ENCODE measurements at regions not wholly inside any gene's neighbourhood (a gene's known extent, or its start where the extent isn't known, plus 50 kb on each side); places are given as distances from the start of the nearest gene placed in this dataset.

DNA sequence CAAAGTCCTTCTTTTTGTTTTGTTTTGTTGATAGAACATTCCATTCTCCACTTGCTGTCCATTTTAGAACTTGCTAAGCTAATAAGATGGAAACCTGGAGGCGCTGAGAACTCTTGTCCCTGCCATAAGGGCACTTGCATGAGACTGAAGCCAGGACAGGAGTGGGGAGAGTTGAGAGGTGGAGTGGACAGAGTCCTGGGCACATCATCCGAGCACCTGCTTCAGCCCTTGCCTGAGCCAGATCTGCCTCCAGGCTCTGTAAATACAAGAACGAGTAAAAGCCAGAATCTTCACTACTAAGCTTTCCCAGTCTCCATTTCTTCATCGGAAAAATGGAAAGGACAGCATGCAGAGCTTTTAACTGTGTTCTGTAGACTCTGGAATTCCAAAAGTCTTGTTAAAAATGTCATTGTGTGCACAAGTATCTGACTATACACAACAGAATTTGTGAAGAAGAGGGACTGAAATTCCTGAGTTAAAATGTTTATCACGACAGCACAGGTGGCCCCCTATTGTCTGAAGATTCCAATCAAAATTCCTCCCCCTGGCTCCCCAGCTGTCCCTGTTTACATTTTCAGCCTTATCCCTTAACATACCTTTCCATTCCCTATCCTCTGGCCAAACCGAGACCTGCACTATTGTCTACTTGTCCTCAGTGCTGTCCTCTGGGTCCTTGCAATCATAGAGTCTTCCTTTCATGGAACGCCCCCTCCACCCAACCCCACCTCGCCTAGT, 498.2 kb upstream of the TNP1 start:
- TF ChIP-seq, protein P1, sequence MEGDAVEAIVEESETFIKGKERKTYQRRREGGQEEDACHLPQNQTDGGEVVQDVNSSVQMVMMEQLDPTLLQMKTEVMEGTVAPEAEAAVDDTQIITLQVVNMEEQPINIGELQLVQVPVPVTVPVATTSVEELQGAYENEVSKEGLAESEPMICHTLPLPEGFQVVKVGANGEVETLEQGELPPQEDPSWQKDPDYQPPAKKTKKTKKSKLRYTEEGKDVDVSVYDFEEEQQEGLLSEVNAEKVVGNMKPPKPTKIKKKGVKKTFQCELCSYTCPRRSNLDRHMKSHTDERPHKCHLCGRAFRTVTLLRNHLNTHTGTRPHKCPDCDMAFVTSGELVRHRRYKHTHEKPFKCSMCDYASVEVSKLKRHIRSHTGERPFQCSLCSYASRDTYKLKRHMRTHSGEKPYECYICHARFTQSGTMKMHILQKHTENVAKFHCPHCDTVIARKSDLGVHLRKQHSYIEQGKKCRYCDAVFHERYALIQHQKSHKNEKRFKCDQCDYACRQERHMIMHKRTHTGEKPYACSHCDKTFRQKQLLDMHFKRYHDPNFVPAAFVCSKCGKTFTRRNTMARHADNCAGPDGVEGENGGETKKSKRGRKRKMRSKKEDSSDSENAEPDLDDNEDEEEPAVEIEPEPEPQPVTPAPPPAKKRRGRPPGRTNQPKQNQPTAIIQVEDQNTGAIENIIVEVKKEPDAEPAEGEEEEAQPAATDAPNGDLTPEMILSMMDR (conservative IDR thresholded peaks at IDR 0.05) = no peak
- TF ChIP-seq EZH2 (IDR thresholded peaks at IDR 0.05; ENCODE audit: low read depth) = no peak

Data from PC-9 (cell line).